ENCODE measurements at regions not wholly inside any gene's neighbourhood (a gene's known extent, or its start where the extent isn't known, plus 50 kb on each side); places are given as distances from the start of the nearest gene placed in this dataset.
A peak's percentile ranks its signal among the peaks of the same experiment; 100 is the strongest.
"Not testable (repeated sequence)": the region's sequence is repeated elsewhere in the genome, so short reads cannot be mapped to it uniquely, and the experiment has no call there.

DNA sequence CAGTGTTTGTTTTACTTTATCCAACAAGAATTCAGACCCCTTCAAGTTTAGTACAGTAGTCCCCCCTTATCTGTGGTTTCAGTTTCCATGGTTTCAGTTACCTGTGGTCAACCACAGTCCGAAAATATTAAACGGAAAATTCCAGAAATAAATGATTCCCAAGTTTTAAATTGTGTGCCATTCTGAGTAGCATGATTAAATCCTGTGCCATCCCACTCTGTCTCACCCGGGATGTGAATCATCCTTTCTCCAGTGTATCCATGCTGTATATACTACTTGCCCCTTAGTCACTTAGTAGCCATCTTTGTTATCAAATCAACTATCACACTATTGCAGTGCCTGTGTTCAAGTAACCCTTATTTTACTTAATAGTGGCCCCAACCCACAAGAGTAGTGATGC is 153.8 kb upstream of the RASA1 start:
- no peak for DNase-seq

DNA sequence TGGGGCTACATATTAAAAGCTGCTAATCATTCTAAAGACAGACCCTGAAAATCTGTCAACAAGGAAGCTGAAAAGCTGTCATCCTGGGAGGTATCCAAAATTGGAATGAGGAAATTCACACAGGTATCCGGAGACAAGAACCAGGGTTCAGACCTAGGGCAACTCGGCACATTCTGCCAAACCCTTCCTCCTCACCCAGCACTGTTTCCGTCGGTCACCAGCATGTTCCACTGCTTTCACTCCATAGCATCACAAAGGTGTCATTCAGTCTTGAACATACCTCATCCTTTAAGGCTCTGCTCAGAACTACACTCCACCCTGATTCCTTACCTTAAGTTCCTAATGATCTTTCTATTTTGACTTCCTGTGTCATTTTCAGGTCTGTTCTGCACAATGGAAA is 153.1 kb upstream of the RASA1 start:
- DNase-seq = no peak

DNA sequence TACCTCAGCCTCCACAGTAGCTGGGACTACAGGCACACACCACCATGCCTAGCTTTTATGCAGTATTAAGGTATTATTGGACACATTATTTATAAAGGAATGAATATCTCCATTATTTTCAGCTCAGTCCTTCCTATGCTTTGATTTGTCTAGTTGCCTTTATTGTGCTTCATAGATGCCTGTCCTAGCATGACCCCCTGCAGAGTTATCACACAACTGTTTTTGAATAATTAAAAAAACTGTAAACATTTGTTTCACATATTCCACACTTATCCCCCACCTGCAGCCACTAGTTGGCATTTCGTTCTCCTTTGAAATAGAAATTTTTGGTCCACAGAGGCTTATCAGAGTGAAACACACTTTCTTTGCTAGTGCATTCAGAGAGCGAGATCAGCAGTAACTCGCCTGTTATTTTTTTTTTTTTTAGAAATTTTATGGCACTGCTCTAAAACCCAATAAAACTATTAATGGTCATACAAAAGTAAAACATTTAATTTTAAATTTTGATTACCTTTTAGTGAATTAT is 151.8 kb upstream of the RASA1 start:
- no peak for DNase-seq

DNA sequence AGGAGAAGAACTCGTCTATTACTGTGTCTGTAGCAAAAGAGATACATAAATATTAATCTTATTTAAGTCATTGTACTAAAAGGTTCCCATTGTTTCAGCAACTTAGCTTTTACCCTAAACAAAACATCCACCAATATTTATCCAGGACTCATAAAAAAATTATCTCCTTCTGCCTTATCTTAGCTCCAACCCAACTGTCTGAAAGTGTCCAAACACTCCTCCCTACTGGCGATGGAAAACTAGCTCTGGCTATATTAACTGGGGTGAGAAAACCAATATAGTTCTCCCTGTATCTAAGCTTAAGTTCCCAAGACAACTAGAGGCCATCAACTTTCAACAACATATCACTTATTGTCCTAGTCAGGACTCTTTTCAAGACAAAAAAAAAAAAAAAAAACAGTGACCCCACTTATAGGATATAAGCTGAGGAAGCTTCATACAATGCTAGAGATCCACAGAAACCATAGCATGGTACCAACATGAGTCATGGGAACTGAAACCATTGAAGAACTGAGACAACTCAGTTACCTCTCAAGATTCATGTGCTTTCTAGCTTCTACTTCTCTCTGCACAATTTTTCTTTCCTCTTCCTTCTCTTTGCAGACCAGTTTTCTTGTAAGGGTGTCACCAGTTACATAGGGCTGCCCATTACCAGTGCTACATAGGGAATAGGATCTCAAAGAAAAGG is 150.7 kb upstream of the RASA1 start:
- no peak for DNase-seq

DNA sequence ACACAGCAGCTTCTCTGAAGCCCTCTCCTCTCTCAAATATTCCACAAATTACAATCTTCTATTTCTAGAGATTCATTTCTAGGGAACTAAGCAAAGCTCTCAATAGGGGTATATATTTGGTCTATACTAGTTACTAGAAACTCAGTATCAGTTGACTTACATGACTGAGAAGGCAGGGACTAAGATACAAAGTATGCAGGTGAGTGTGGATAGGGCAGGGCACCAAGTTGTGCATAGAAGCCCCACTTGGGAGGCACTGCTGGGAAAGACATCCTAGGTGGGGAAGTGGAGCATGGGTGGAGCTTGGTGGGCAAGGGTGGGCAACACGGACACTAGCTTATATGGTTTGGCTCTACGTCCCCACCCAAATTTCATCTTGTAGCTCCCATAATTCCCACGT is 148.1 kb upstream of the RASA1 start:
- no peak for DNase-seq

DNA sequence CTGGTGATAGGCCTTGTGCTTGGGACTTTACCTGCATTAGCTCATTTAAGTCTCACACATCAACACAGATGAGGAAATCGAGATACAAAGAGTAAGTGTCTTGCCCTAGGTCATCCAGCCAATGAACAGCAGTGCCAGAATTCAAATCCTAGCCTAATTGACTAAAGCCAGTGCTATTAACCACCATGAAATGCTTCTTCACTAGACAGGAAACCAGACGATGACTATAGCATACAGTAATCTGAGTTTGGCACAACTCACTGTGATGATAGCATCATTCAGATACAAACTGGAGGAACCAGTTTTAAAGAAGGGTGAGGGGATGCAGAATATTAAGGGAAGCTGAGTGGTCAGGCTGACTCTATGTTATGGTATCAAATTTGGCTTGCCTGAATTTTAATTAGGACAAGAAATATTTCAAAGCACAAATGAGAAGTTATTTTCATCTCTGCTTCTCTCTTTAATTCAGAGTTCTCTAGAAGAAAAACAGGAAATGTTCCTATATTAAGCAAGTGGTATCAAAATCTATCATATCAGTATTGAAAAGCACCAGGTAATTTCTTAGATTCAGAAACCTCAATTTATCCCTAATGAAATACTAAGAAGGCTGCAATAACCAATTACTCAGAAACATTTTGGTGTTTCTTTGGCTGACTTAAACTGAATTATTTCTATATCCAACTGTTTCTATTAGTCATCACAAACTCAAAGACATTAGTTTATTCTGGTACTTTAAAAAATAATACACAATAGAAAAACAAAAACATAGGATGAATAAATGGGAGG is 147.0 kb upstream of the RASA1 start:
- DNase-seq = no peak

DNA sequence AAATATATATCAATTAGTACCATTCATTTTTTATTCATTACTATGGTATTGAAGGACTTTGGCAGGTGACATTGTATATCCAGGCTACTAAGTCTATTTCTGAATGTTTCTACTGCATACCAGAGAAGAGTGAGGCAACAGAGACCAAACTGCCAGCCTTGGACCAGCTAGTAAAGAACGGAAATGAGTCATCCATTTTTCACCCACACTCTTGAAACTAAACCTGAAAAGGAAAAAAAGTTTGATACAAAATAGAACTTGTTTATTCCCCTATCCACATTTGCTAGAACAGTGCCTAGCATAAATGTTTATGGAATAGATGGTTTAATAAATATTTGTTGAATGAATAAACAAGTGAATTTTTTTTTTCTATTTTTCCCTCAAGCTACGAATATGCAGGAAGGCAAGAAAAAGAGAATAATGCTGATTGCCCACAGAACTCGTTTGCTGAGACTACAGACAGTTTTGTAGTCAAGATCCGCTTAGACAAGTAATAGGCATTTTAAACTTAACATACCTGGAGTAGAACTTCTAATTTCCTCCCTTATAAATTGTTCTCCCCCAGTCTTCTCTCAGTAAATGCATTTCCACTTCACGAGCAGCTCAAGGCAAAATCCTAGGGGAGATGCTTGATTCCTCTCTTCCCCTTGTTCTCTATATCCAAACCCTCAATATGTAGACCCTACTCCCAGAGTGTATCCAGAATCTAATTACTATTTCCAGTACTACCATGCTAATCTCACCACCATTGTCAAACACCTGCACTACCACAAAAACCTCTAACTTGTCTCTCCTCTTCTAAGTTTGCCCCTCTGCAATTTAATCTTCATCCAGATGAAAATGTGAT is 146.2 kb upstream of the RASA1 start:
- DNase-seq = peak in 1 of 2 donors; percentile 50

DNA sequence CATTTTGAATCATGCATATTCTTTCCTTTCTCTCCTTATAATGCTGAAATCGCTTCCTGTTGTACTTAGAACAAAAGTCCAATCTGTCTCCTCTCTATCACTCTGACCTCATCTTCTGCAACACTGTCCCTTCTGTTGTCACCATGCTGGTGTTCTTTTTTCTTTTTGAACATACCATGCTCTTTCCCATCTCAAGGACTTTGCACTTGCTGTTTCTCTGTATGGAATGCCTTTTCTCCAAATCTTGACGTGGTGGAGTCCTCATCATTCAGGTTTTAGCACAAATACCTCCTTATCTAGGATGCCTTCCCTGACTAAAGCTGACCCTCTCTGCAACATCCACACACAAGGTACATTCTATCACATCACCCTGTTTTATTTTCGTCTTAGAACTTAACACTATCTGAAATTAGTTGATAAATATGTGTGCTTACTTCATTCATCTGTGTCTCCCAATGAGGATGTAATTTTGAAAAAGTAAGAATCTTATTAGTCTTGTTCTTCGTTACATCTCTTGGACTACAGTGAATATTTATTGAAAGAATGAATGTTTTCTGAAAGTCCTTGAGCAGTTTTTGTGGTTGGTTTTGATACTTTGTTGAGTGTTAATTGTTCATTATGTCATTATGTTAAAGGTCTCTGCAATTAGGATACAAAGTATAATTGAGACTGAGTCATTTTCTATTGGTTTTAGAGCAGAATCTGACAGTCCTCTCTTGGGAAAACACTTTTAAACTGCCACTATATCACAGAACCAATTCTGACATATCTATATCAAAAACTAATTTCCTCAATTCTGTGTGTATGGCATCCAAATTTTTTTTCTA is 145.3 kb upstream of the RASA1 start:
- DNase-seq = no peak

DNA sequence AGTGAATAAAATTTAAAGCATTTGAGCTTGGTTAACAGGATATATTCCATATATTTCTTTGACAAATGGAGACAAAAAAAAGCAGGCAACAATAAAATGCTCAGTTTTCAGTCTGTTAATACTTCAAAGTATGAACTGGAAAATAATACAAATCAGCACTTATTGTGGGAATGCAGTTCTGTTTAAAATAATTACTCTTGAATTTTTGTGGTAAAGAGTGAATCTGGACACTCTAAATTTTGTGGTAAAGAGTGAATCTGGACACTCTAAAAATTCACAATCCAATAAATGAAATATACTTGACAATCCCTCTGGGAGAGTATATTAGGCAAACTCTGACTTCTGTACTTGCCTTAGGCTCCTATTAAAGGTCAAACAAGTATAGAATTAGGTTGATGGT is 141.9 kb upstream of the RASA1 start:
- DNase-seq = no peak

DNA sequence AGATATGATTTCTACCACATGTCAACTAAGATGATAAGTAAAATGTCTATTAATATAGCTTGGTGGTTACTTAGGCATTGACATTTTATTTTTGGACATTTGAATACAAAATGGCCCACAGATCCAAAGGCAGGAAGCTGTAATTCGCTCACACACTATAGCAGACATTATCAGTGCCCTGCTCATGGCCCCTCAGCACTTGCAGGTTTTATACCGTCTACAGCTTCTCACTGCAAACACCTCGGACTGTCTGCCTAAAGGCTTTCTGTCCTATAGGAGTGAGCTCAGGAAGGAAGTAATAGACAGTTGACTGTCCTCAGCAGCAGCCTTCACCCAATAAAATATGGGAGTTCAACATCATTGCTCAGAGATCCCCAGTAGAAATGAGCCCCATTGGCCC is 140.8 kb upstream of the RASA1 start:
- no peak for DNase-seq

DNA sequence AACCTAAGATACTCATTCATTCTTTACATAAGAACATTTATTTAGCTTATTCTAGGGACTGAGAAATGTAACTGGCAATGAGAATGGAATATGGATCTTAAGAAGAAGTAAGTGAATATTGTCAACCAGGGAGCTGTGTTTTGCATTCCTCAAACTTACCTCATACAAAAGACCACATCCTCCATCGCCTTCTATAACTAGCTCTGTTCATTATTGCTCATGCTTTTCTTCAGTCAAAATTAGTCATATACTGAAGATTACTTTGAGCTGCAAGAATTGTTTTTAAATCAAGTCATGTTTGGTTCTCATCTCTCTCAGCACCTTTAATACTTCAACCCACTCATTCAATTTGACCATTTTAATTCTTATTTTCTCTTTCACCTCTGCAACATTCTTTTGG is 140.3 kb upstream of the RASA1 start:
- no peak for DNase-seq

DNA sequence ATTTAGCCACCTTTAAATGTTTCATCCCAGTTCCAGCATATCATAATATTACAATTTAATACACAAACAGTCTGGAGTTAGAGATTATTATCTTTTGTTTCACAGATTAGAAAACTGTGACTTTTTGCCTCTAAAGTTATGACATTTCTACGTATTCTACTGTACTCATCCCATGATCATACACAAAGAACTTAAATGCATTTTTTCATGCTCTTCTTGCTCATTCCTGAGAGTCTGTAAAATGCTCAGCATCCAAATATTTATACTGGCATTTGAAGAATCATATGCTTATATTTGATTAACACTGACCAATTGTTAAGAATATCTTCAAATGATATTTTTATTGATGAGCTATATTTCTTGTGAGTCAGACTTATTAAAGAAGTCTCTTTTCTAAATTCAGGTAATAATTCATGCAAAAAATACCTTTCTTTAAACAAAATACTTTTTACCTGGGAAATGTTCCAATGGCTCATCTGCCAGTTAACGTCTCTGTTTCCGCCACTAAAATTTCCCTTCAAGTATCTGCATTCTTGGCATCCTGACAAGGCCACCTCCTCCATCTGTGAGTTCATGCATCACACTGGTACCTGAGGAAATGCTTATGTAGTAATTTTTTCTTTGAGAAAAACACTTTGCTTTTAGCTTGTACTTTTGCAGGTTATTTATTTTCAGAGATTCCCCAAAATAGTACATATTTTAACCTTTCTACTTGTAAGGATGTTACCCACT is 139.6 kb upstream of the RASA1 start:
- no peak for DNase-seq

DNA sequence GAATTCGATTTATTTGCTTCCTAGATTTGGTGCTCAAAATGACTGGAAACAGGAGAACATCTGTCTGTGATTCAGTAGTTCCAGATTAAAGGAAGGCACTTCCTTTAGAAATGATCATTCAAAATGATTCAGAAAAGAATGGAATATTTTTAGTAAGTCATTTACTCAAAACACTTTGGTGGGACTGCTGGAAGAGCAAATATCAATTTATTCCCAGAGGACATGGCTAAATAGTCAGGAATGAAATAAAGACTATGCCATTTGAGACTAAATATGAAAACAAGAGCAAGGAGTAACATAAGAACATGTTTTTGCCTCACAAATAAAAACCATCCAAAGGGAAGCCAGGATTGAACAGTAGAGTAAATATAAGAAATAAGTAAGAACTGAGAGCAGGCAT is 138.6 kb upstream of the RASA1 start:
- DNase-seq = no peak

DNA sequence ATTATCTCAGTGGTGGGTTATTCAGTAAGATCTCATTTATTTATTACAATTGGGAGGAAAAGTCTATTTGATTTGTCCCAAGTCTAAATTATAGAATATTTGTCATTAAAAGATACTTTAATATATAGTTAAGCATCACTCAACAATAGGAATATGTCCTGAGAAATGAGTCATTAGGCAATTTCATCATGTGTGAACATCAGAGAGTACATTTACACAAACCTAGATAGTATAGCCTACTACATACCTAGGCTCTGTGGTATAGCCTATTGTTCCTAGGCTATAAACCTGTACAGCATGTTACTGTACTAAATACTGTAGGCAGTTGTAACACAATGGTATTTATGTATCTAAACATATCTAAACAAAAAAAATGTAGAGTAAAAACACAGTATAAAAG is 135.0 kb upstream of the RASA1 start:
- DNase-seq = no peak

DNA sequence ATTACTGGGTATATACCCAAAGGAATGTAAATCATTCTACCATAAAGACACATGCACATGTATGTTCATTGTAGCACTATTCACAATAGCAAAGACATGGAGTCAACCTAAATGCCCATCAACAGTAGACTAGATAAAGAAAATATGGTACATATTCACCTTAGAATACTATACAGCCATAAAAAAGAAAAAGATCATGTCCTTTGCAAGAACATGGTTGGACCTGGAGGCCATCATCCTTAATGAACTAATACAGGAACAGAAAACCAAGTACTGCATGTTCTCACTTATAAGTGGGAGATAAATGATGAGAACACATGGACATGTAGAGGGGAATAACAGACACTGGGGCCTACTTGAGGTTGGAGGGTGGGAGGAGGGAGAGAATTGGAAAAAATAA is 133.2 kb upstream of the RASA1 start:
- DNase-seq = not testable (repeated sequence)

DNA sequence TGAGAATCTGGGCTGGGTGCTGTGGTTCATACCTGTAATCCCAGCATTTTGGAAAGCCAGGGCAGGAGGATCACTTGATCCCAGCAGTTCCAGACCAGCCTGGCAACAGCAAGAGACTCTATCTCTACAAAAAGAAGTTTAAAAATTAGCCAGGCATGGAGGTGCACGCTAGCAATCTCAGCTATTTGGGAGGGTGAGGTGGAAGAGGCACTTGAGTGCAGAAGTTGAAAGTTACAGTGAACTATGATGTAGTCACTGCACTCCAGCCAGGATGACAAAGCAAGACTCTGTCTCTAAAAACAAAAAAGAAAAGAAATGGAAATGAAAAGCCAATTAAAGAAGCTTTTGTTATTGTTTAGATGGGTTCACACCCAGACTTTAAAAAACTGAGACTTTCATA is 131.6 kb upstream of the RASA1 start:
- no peak for DNase-seq

DNA sequence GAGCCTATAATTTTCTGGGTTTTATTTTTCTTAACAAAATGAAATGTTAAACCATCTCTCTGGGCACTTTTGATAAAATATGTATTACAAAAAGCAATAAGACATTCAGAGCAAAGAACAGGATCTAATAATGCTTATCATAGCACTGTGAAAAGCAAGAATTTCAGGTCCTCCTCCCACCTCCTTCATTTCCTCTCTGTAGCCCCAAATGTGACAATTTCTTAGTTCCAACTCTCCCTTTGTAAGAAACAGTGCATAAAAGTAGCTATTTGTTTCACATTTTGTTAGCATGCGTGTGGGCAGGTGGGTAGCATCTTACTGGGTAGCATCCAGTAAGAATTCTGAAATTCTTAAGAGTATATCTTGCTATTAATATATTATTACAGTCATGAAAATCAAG is 130.9 kb upstream of the RASA1 start:
- no peak for DNase-seq

DNA sequence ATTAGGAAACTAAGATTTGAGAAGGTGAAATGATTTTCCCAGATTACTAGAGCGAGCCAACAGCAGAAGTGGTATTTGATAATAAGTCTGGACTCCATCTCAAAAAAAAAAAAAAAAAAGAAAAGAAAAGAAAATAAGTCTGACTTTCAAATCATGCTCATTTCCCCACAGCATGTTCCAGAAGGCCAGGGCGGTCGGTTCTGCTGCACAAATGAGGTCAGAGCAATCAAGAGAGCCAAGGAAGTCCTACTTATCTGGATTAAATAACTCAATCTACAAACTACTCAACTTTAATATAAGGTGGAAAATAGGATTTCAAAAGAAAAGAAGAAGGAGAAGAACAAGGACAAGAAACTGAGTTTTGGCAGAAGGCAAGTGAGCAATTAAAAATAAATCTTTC is 130.4 kb upstream of the RASA1 start:
- no peak for DNase-seq

DNA sequence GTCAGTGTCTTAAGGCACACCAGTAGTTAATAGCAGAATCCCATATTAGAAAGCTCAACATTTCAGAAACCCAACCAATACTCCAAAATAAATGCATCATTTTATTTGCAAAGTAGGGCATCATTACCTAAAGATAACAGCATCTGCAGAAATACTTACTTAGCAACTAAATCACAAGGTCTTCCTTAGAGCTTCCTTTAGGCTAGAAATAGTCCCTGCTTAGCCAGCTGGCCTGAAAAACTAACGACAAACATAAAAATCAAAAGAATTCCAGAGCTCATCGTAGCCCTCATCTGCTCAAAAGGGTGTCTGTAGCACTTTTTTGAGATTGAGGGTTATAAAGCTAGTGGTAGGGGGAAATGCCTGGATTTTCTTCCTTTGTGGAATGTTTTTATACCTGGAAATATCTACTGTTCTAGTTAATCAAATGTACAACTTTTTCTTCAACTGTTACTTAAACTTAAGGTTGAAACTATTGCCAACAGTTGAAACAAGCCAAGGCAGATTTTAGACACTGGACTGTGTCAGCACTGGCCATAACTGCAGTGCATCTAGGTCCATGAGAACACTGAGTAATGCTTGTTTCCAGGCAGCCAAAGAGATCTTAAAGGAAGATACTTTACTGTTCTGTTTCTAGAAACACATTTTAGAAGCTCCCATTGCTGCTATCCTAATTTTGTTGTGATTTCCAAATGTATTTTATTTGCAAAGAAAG is 129.4 kb upstream of the RASA1 start:
- DNase-seq = peak in 1 of 2 donors; percentile 31

DNA sequence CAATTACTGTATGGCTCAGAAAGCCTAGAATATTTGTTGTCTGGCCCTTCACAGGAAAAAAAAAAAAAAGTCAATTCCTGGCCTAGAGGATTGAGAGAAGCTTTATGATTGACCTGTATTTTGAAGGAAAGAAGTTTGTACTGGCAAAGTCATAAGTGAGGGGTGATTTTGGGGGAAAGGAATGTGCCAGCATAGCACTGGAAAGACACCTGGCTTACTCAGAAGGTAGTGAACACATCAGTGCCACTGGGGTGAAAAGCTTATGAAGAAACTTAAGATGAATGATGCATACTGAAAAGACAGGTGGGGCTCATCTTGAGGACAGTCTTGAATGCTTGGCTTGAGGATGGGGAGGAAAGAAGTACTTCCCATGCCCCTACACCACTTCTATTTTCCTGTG is 127.9 kb upstream of the RASA1 start:
- DNase-seq = no peak

DNA sequence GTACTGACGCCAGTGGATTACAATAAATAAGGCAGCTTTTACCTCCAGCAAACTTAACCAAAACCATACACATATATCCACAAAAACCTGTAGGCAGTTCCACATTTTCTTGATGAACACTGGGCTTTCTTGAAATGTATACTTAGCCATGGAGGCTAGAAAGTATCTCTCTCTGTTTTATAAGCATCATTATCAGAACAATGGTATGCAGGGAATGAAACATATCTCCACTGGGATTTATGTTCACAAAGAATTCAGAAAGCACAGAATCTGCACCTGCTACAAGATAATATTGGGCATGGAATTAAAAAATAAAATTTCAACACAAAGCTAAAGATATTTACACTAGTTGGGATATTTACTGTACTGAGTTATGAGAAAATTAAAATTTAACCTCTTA is 126.1 kb upstream of the RASA1 start:
- DNase-seq = no peak
